ENCODE measurements at regions not wholly inside any gene's neighbourhood (a gene's known extent, or its start where the extent isn't known, plus 50 kb on each side); places are given as distances from the start of the nearest gene placed in this dataset.

DNA sequence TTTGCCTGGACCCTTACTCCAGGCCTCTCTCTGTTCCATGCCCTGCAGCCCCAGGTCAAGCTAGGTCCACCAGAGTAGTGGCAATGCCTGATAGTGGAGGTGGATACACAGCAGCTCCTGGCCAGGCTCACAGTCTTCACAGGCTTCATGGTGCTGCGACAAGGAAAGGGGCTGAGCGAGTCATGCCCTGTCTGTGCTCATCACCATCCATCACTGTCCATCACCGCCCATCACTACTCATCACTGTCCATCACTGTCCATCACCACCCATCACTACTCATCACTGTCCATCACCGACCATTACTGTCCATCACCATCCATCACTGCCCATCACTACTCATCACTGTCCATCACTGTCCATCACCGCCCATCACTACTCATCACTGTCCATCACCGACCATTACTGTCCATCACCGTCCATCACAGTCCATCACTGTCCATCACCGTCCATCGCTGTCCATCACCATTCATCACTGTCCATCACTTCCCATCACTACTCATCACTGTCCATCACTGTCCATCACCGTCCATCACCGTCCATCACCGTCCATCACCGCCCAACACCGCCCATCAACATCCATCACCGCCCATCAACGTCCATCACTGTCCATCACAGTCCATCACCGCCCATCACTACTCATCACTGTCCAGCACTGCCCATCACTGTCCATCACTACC lies 57.1 kb upstream of the OTOS start:
- no peak overlapping the region for H3K4me3 ChIP-seq
- H3K27ac ChIP-seq: no peak overlapping the region
- no peaks in the 10 kb centered on the region for H3K27me3 ChIP-seq
- DNase-seq: peak in 1 of 2 donors; percentile 15
- no peaks in the 10 kb centered on the region for H3K4me1 ChIP-seq
- no peaks in the 10 kb centered on the region for H3K36me3 ChIP-seq
- TF ChIP-seq EP300 (IDR thresholded peaks at IDR 0.05) (no peak), POLR2AphosphoS5 (IDR thresholded peaks at IDR 0.05) (no peak), POLR2A (IDR thresholded peaks at IDR 0.05) (no peak), CTCF (IDR thresholded peaks at IDR 0.05) (no peak)
- no peak for ATAC-seq (ENCODE audit: low FRiP score in 2 of 2)
- no peaks in the 10 kb centered on the region for H3K9me3 ChIP-seq
- WGBS, 2 donors: 91 to 95% methylated on average over 17 of the region's 17 CpGs

DNA sequence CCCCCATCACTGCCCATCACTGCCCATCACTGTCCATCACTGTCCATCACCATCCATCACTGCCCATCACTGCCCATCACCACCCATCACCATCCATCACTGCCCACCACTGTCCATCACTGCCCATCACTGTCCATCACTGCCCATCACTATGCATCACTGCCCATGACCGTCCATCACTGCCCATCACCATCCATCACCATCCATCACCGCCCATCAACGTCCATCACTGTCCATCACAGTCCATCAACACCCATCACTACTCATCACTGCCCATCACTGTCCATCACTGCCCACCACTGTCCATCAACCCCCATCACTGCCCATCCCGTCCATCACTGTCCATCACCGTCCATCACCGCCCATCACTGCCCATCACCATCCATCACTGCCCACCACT lies 57.8 kb upstream of the OTOS start:
- 91 to 95% methylated on average over 6 of the region's 6 CpGs for WGBS, 2 donors
- no peak overlapping the region for H3K27ac ChIP-seq
- H3K27me3 ChIP-seq: no peaks in the 10 kb centered on the region
- no peak overlapping the region for H3K4me3 ChIP-seq
- H3K9me3 ChIP-seq: no peaks in the 10 kb centered on the region
- no peaks in the 10 kb centered on the region for H3K4me1 ChIP-seq
- TF ChIP-seq POLR2A (IDR thresholded peaks at IDR 0.05) (no peak), POLR2AphosphoS5 (IDR thresholded peaks at IDR 0.05) (no peak), CTCF (IDR thresholded peaks at IDR 0.05) (no peak)
- H3K36me3 ChIP-seq: no peaks in the 10 kb centered on the region
- no peak for ATAC-seq (ENCODE audit: low FRiP score in 2 of 2)
- peak in 1 of 2 donors; percentile 12 for DNase-seq

GRCh38 chr2:240199133-240199870 lies 58.8 kb upstream of the OTOS start:
- WGBS, 2 donors: 74 to 82% methylated on average over 5 to 16 of the region's 16 CpGs
- Histone ChIP-seq H3K9me3 (no peaks in the 10 kb centered on the region), H3K4me3 (no peak overlapping the region), H3K27ac (no peak overlapping the region), H3K36me3 (no peaks in the 10 kb centered on the region), H3K4me1 (no peaks in the 10 kb centered on the region), H3K27me3 (no peaks in the 10 kb centered on the region)
- DNase-seq (peak in 1 of 2 donors; percentile 9), ATAC-seq (ENCODE audit: low FRiP score in 2 of 2) (no peak)
- TF ChIP-seq POLR2A (IDR thresholded peaks at IDR 0.05) (no peak), EP300 (IDR thresholded peaks at IDR 0.05) (no peak), POLR2AphosphoS5 (IDR thresholded peaks at IDR 0.05) (no peak), CTCF (IDR thresholded peaks at IDR 0.05) (no peak)

DNA sequence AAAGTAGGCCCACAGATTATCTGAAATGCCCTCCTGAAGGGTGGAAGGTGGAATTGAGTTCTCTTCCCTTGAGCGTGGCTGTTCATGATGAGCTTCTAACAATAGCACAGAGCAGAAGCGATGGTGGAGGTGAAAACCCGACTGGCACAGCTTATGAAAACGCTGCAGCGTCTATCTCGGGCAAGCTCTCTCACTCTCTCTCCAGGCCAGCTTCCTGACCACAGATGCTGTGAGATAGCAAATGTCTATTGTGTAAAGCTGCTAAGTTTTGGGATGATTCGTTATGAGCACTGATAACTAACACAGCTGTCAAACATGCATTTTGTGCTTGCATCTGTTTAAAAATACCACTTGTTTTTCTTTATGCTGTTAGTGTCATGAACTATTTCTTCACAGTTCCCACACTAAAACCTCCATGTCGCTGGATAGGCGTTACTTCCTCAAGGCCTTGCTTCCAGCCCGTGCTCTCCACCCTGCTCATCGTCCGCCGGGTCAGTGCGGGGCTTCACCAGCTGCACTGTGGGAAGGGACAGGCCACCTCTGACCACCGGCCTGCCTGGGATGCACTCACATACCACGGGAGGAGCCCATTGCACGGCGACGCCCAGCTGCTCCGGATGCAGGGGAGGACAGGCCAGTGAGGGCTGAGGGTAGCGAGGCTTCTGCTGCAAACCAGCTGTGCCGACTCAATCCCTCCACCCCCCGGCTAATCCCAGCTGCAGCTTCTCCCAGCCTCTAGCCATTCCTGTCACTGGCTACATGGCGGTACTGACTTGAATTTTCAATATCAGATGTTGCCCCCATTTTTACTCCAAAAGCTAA lies 60.0 kb upstream of the OTOS start:
- no peaks in the 10 kb centered on the region for H3K9me3 ChIP-seq
- 39 to 54% methylated on average over 24 of the region's 24 CpGs for WGBS, 2 donors
- no peaks in the 10 kb centered on the region for H3K4me1 ChIP-seq
- DNase-seq (peak in 1 of 2 donors; percentile 18), ATAC-seq (ENCODE audit: low FRiP score in 2 of 2) (no peak)
- no peak for TF ChIP-seq CTCF (IDR thresholded peaks at IDR 0.05)
- TF ChIP-seq EP300 (IDR thresholded peaks at IDR 0.05): no peak
- no peak for TF ChIP-seq POLR2A (IDR thresholded peaks at IDR 0.05)
- TF ChIP-seq POLR2AphosphoS5 (IDR thresholded peaks at IDR 0.05): no peak
- no peaks in the 10 kb centered on the region for H3K36me3 ChIP-seq
- H3K27ac ChIP-seq: no peak overlapping the region
- H3K27me3 ChIP-seq: no peaks in the 10 kb centered on the region
- H3K4me3 ChIP-seq: no peak overlapping the region
